IPS-18a (cell line): ENCODE measurements at regions not wholly inside any gene's neighbourhood (a gene's known extent, or its start where the extent isn't known, plus 50 kb on each side); places are given as distances from the start of the nearest gene placed in this dataset.

Experiments
- H3K27ac ChIP-seq: one replicate; pipeline ENCODE4 v1.5.1; 2013; ENCODE audit warnings: low read length
- H3K27me3 ChIP-seq: one replicate; pipeline ENCODE4 v1.6.1; 2013; ENCODE audit warnings: mild to moderate bottlenecking, low read length; ENCODE audit not compliant: control insufficient read depth, insufficient read depth
- H3K36me3 ChIP-seq: one replicate; pipeline ENCODE4 v1.6.1; 2013; ENCODE audit warnings: low read depth, low read length; ENCODE audit not compliant: control insufficient read depth
- H3K4me1 ChIP-seq: one replicate; pipeline ENCODE4 v1.6.1; 2013; ENCODE audit warnings: low read depth, low read length; ENCODE audit not compliant: control insufficient read depth
- H3K4me3 ChIP-seq: one replicate; pipeline ENCODE4 v1.5.1; 2013; ENCODE audit warnings: low read length
- H3K9ac ChIP-seq: one replicate; pipeline ENCODE4 v1.6.1; 2013; ENCODE audit warnings: mild to moderate bottlenecking, low read length, moderate library complexity
- H3K9me3 ChIP-seq: one replicate; pipeline ENCODE4 v1.6.1; 2013; ENCODE audit warnings: low read depth, low read length; ENCODE audit not compliant: control insufficient read depth

DNA sequence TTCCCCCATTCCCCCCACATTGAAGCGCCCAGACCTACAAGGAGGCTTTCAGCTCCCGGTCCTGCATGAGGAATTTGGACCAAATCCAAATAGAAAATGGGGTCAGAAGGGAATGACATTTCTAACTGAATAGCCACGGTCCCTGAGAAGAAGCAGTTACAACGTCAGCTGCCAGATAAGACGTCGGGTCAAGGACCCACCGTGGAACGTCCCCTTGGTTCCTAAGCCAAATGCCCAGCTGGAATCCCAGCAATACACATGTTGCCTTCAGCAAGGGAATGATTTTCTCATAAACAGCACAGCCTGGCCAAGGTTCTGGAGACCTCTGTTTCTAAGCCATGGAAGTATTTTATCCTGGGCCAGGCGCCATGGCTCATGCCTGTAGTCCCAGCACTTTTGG, 109.1 kb upstream of the PEG3 start:
- no peak overlapping the region for H3K27ac ChIP-seq
- H3K36me3 ChIP-seq: no peaks in the 10 kb centered on the region
- H3K4me3 ChIP-seq: no peak overlapping the region
- peaks cover 75% of the 10 kb centered on the region for H3K9me3 ChIP-seq
- H3K4me1 ChIP-seq: no peaks in the 10 kb centered on the region
- H3K27me3 ChIP-seq: no peaks in the 10 kb centered on the region
- H3K9ac ChIP-seq: no peak overlapping the region

DNA sequence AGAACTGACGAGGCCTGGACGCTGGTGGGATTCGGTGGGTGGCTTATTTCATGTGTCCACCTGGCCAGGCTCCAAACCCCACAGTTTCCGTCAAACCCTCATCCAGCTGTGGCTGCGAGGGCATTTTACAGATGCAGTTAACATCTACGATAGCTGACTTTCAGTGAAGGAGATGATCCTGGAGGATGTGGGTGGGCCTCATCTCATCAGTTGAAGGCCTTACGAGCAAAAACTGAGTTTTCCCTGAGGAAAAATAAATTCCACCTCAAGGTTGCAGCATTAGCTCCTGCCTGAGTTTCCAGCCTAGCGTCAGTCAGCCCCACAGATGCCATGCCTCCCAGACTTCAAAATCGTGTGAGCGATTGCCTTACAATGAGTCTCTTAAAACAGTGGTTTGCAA, 111.1 kb upstream of the PEG3 start:
- Histone ChIP-seq H3K9me3 (peaks cover 76% of the 10 kb centered on the region), H3K27ac (no peak overlapping the region), H3K27me3 (no peaks in the 10 kb centered on the region), H3K9ac (no peak overlapping the region), H3K36me3 (no peaks in the 10 kb centered on the region), H3K4me1 (no peaks in the 10 kb centered on the region), H3K4me3 (no peak overlapping the region)

DNA sequence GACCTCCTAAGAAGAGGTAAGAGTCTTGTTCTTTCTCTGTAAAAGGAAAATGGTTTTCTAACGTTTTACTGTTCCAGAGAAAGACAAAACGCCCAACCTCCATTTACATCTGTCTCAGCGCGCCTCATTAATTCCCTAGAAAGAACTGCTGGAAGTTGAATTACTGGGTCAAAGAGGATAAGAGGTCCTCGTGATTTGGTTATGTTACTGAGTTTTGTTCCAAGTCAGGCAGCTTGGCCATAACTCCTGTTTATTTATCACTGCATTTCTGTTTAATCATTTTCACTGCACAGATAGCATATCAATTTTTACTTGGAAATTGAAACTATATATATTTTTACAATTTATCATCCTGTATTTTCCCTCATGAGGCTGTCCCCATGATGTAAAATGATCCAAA, 112.9 kb upstream of the PEG3 start:
- H3K9me3 ChIP-seq: peaks cover 76% of the 10 kb centered on the region
- H3K4me3 ChIP-seq: no peak overlapping the region
- no peaks in the 10 kb centered on the region for H3K36me3 ChIP-seq
- H3K9ac ChIP-seq: no peak overlapping the region
- no peaks in the 10 kb centered on the region for H3K27me3 ChIP-seq
- no peaks in the 10 kb centered on the region for H3K4me1 ChIP-seq
- H3K27ac ChIP-seq: no peak overlapping the region

DNA sequence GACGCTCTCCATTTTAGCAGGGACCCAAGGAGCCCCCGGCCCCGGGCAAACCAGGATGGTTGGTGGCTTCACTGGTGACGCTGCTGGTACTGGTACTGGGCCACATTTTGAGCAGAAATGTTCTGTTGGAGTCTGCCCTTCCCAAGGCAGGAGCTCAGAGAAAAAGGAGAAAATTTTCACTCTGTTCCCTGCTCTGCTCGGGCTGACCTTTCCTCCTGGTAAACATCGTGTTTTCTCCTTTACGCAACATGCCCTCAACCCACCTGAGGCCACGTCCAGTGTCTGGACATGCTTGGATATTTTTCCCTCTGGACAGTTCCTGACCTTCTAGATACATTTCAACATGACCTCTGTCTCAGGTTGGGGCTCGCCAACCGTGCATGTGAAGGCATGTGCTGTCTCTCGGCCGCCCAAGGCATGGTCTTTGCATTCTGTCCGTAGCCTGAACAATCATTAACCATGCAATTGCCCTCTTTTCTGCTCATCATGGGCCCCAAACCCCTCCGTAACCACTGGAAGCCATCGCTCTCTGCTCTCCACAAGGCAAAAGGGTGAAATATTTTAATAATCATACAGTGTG, 115.2 kb upstream of the PEG3 start:
- peaks cover 61% of the 10 kb centered on the region for H3K9me3 ChIP-seq
- no peaks in the 10 kb centered on the region for H3K27me3 ChIP-seq
- H3K9ac ChIP-seq: no peak overlapping the region
- H3K4me1 ChIP-seq: no peaks in the 10 kb centered on the region
- no peaks in the 10 kb centered on the region for H3K36me3 ChIP-seq
- no peak overlapping the region for H3K27ac ChIP-seq
- H3K4me3 ChIP-seq: no peak overlapping the region

DNA sequence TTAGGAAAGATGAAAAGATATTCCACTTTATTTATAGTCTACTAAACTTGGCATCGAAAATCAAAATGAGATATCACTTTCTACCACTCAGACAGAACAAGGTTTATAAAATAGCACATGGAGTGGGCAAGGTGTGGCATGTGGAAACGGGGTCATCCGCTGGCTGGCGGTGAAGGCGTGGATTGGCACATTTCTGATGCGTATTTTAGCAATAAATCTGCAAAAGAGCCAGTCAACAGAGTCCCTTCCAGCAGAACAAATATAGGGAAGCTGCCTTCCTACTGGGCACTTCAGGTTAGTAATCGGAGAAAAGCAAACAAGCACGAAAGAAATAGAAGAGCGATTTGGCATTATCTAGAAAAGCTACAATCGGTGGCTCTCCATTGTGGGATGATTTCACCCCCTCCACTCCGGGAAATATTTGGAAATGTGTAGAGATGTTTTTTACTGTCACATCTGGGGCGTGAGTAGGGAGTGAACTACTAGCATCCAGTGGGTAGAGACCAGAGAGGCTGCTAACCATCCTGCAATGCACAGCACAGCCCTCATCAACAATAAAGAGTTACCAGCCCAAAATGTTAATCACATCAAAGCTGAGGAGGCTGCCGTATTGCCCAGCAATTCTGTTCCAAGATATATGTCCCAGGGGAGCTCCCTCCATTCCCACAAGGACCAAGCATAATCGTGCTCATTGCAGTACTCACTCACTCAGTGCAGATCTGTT, 116.1 kb upstream of the PEG3 start:
- Histone ChIP-seq H3K4me1 (no peaks in the 10 kb centered on the region), H3K9me3 (peaks cover 57% of the 10 kb centered on the region), H3K27ac (no peak overlapping the region), H3K4me3 (no peak overlapping the region), H3K27me3 (no peaks in the 10 kb centered on the region), H3K36me3 (no peaks in the 10 kb centered on the region), H3K9ac (no peak overlapping the region)

DNA sequence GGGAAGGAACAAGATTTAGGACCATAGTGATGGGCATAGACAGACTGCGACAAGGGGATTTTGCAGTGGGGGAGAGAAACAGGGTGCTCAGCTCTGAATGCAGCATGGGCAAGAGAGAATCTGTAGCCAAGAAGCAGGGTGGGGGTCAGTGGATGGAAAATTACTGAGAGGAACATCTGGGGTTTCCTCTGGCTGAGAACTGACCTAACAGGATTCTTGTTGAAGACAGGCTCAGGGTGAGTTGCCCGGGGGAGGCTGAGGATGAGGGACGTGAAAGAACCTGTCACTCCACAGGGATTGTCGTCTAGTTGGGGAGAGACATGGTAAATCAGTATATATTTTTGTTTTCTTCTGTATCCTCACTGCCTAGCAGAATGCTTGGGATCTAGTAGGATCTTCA, 118.7 kb upstream of the PEG3 start:
- Histone ChIP-seq H3K36me3 (no peaks in the 10 kb centered on the region), H3K27ac (no peak overlapping the region), H3K27me3 (no peaks in the 10 kb centered on the region), H3K9me3 (peaks cover 52% of the 10 kb centered on the region), H3K4me1 (no peaks in the 10 kb centered on the region), H3K9ac (no peak overlapping the region), H3K4me3 (no peak overlapping the region)

DNA sequence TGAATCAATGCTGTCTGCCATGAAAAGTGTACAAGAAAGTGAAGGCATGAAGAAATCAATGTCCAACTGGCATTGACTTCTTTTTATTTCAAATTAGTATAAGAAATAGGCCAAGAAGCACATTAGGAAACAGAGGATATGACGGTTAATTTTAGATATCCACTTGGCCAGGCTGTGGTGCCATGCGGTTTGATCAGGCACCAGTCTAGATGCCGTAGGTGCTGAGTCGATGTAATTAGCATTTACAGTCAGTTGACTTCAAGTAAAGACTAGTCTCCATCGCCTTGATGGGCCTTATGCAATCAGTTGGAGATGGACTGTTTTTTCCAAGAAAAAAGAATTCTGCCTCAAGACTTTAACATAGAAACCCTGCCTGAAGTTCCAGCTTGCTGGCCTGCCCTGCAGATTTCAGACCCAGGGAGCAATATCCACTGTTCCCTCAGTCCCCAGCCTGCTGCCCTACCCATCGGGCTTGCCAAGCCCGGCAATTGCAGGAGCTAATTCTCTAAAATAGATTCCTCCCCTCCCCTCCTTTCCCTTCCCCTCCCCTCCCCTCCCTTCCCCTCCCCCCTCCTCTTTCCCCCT, 120.5 kb upstream of the PEG3 start:
- Histone ChIP-seq H3K9me3 (peaks cover 49% of the 10 kb centered on the region), H3K9ac (no peak overlapping the region)

DNA sequence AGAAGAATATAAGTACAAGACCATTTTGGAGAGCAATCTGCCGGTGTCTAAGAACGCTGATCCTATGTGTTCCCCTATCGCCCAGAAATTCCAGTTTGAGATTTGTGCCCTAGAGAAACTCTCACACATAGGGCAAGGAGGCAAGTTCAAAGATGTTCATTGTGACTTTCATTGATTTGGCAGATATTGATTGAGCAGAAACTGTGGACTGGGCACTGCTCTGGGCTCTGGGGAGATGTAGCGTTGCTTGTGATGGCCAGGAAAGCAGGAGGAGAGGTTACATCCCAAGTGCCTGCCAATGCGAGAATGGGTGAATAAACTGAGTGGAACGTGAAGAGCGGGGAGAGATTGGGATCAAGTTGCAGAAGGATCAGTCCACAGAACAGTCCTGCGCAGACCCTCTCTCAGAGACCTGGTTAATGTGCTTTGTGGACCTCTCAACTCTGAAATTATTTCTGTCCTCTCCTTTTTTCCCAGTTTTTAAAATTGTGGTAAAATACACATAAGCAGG, 123.9 kb upstream of the PEG3 start:
- Histone ChIP-seq H3K27me3 (no peaks in the 10 kb centered on the region), H3K4me1 (no peaks in the 10 kb centered on the region), H3K9ac (no peak overlapping the region), H3K9me3 (peaks cover 39% of the 10 kb centered on the region), H3K4me3 (no peak overlapping the region), H3K36me3 (no peaks in the 10 kb centered on the region), H3K27ac (no peak overlapping the region)

More for the DNA sequence above, 120.5 kb upstream of the PEG3 start:
- Histone ChIP-seq H3K36me3 (no peaks in the 10 kb centered on the region), H3K4me1 (no peaks in the 10 kb centered on the region), H3K27me3 (no peaks in the 10 kb centered on the region), H3K4me3 (no peak overlapping the region), H3K27ac (no peak overlapping the region)

DNA sequence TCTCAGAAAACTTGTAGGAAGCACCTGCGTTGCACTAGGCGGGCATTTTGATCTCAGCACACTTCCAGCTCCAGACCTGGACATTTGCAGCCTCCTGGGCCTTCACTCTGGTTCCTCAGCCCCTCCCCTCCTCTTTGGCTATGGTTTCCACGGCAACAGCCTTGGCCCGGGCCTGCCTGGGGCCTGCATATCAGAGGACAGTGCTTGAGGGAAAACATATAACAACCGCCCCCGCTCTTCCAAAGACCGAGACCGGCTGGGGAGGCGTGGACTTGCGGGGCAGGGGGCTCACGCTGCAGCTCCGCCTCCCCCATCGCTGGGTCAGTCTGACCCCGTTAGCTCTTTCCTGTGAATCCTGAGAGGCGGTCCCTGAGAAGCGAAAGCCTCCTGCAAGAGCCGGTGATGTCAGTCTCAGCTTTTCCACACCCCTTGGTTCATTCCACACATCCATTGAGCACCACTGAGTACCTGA, 125.7 kb upstream of the PEG3 start:
- peaks cover 48% of the 10 kb centered on the region for H3K9me3 ChIP-seq
- H3K27ac ChIP-seq: no peak overlapping the region

DNA sequence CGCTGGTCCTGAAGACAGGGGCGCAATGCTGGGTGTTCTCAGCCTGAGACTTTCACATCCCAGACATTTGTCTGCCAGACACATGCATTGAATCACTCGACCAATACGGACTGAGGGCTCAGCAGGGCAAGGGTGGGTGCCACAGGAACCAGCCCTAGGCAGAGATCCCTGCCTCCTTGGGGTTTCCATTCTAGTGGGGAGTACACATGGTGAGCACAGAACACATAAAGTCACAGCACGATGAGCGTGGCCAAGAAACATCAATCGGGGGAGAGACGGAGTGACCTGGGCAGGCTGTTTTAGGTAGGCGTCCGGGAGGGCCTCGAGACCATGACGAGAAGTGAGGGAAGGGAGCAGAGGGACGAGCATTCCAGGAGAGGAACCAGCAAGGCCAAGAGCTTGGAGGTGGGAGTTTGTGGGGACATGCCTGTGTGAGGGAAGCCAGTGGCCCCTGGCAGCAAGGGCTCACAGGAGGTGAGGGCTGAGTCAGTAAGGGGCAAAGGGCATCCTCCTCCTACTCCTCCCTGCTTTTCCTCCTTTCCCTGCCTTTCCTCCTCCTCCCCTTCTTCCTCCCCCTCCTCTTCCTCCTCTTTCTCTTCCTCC, 126.3 kb upstream of the PEG3 start:
- H3K27ac ChIP-seq: no peak overlapping the region
- no peak overlapping the region for H3K4me3 ChIP-seq
- no peaks in the 10 kb centered on the region for H3K27me3 ChIP-seq
- H3K36me3 ChIP-seq: no peaks in the 10 kb centered on the region
- no peaks in the 10 kb centered on the region for H3K4me1 ChIP-seq
- no peak overlapping the region for H3K9ac ChIP-seq
- H3K9me3 ChIP-seq: peaks cover 53% of the 10 kb centered on the region

More for the DNA sequence above, 125.7 kb upstream of the PEG3 start:
- no peaks in the 10 kb centered on the region for H3K27me3 ChIP-seq
- no peaks in the 10 kb centered on the region for H3K36me3 ChIP-seq
- no peak overlapping the region for H3K9ac ChIP-seq
- no peak overlapping the region for H3K4me3 ChIP-seq
- no peaks in the 10 kb centered on the region for H3K4me1 ChIP-seq

DNA sequence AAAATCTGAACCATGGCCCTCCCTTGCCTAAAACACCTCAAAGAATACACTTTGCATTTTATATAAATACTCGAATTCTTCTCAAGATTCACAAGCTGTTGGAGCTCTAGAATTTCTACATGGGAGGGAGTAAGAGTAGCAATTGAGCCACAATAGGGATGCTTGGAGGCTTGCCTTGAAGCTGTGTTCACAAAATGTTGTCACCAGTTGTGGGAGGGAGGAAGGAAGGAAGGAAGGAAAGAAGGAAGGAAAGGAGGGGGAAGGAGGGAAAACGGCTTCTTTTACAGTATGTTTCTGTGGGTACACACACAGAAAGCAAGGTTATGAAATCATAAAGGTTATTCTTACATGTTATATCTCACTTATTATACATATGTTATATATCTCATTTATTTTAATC, 128.6 kb upstream of the PEG3 start:
- Histone ChIP-seq H3K36me3 (no peaks in the 10 kb centered on the region), H3K9me3 (peaks cover 61% of the 10 kb centered on the region), H3K4me3 (no peak overlapping the region), H3K27ac (no peak overlapping the region), H3K4me1 (no peaks in the 10 kb centered on the region), H3K27me3 (no peaks in the 10 kb centered on the region), H3K9ac (no peak overlapping the region)
